Panc1 (cell line): ENCODE measurements at regions not wholly inside any gene's neighbourhood (a gene's known extent, or its start where the extent isn't known, plus 50 kb on each side); places are given as distances from the start of the nearest gene placed in this dataset.

Source experiments
- POLR2AphosphoS5 ChIP-seq: IDR thresholded peaks from 2 replicates; pipeline ENCODE4 v1.6.1; 2012; ENCODE audit warnings: mild to moderate bottlenecking, low read depth, low read length, moderate library complexity
- SIN3A ChIP-seq: IDR thresholded peaks from 2 replicates; pipeline ENCODE4 v1.6.1; 2012; ENCODE audit warnings: low read depth, mild to moderate bottlenecking, low read length, moderate library complexity, borderline replicate concordance; ENCODE audit not compliant: insufficient read depth
- TCF7L2 ChIP-seq: IDR thresholded peaks from 2 replicates; pipeline ENCODE4 v1.6.1; 2011; ENCODE audit warnings: mild to moderate bottlenecking, low read depth, low read length, inconsistent platforms
- TF ChIP-seq, protein P1 (sequence below): fragments of 450-650 bp; IDR thresholded peaks from 2 replicates; pipeline ENCODE4 v1.5.1; 2017; ENCODE audit warnings: mild to moderate bottlenecking
- TF ChIP-seq, protein P2 (sequence below), 2 experiments: IDR thresholded peaks; 2 replicates each; pipeline ENCODE4 v1.6.1; 2011 to 2012; ENCODE audit warnings: low read depth in 2 of 2, control low read depth in 1 of 2, low read length in 1 of 2, mild to moderate bottlenecking in 1 of 2, moderate library complexity in 1 of 2; ENCODE audit not compliant: insufficient read depth in 1 of 2

DNA sequence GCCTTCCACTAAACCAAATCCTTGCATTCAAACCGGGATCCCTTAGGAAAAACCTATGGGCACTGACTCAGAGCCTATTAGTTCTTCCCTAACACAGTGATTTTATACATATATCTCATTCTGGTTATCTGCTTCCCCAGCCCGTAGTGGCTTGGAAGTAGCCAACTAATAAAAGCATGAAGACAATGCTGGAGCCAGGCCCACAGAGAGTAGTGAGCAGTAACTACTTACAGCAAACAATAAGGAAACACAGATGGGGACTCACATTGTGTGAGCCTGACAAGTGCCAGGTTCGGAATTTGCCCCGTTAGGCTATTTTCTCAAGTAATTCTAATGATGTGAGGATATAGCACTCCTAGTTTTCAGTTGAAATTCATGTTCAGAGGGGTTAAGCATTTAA lies 83.3 kb upstream of the OR5AK2 start:
- TF ChIP-seq, protein P1, sequence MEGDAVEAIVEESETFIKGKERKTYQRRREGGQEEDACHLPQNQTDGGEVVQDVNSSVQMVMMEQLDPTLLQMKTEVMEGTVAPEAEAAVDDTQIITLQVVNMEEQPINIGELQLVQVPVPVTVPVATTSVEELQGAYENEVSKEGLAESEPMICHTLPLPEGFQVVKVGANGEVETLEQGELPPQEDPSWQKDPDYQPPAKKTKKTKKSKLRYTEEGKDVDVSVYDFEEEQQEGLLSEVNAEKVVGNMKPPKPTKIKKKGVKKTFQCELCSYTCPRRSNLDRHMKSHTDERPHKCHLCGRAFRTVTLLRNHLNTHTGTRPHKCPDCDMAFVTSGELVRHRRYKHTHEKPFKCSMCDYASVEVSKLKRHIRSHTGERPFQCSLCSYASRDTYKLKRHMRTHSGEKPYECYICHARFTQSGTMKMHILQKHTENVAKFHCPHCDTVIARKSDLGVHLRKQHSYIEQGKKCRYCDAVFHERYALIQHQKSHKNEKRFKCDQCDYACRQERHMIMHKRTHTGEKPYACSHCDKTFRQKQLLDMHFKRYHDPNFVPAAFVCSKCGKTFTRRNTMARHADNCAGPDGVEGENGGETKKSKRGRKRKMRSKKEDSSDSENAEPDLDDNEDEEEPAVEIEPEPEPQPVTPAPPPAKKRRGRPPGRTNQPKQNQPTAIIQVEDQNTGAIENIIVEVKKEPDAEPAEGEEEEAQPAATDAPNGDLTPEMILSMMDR = no peak
- no peak for TF ChIP-seq SIN3A
- no peak for TF ChIP-seq TCF7L2
- TF ChIP-seq, protein P2, sequence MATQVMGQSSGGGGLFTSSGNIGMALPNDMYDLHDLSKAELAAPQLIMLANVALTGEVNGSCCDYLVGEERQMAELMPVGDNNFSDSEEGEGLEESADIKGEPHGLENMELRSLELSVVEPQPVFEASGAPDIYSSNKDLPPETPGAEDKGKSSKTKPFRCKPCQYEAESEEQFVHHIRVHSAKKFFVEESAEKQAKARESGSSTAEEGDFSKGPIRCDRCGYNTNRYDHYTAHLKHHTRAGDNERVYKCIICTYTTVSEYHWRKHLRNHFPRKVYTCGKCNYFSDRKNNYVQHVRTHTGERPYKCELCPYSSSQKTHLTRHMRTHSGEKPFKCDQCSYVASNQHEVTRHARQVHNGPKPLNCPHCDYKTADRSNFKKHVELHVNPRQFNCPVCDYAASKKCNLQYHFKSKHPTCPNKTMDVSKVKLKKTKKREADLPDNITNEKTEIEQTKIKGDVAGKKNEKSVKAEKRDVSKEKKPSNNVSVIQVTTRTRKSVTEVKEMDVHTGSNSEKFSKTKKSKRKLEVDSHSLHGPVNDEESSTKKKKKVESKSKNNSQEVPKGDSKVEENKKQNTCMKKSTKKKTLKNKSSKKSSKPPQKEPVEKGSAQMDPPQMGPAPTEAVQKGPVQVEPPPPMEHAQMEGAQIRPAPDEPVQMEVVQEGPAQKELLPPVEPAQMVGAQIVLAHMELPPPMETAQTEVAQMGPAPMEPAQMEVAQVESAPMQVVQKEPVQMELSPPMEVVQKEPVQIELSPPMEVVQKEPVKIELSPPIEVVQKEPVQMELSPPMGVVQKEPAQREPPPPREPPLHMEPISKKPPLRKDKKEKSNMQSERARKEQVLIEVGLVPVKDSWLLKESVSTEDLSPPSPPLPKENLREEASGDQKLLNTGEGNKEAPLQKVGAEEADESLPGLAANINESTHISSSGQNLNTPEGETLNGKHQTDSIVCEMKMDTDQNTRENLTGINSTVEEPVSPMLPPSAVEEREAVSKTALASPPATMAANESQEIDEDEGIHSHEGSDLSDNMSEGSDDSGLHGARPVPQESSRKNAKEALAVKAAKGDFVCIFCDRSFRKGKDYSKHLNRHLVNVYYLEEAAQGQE (IDR thresholded peaks at IDR 0.05; ENCODE audit: insufficient read depth in 1 of 2, low read depth in 2 of 2, low read length in 1 of 2) = no peak
- no peak for TF ChIP-seq POLR2AphosphoS5
